ENCODE measurements at regions not wholly inside any gene's neighbourhood (a gene's known extent, or its start where the extent isn't known, plus 50 kb on each side); places are given as distances from the start of the nearest gene placed in this dataset.

- TF ChIP-seq, protein P1, sequence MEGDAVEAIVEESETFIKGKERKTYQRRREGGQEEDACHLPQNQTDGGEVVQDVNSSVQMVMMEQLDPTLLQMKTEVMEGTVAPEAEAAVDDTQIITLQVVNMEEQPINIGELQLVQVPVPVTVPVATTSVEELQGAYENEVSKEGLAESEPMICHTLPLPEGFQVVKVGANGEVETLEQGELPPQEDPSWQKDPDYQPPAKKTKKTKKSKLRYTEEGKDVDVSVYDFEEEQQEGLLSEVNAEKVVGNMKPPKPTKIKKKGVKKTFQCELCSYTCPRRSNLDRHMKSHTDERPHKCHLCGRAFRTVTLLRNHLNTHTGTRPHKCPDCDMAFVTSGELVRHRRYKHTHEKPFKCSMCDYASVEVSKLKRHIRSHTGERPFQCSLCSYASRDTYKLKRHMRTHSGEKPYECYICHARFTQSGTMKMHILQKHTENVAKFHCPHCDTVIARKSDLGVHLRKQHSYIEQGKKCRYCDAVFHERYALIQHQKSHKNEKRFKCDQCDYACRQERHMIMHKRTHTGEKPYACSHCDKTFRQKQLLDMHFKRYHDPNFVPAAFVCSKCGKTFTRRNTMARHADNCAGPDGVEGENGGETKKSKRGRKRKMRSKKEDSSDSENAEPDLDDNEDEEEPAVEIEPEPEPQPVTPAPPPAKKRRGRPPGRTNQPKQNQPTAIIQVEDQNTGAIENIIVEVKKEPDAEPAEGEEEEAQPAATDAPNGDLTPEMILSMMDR (IDR thresholded peaks at IDR 0.05) = no peak
- TF ChIP-seq ZFX (IDR thresholded peaks at IDR 0.05; ENCODE audit: borderline replicate concordance) = no peak
Measured at GRCh38 chr3:173301647-173302046, 95.9 kb upstream of the NLGN1 start.

Measured in 22Rv1 (cell line).